ENCODE measurements at regions not wholly inside any gene's neighbourhood (a gene's known extent, or its start where the extent isn't known, plus 50 kb on each side); places are given as distances from the start of the nearest gene placed in this dataset.

GRCh38 chr16:85162478-85163277 is 50.4 kb upstream of the CIBAR2 start:
- no peak for TF ChIP-seq POLR2AphosphoS5 (IDR thresholded peaks at IDR 0.05; ENCODE audit: low read depth, low read length)
- peak; percentile 74 for TF ChIP-seq FOXP2 (optimal IDR thresholded peaks at IDR 0.05; ENCODE audit: borderline replicate concordance, extremely low read depth, extremely low read length, insufficient read depth)
- TF ChIP-seq SIN3A (IDR thresholded peaks at IDR 0.05; ENCODE audit: borderline replicate concordance, insufficient read depth, low read length), result 0 out of 2 replicates have a peak, but pooled peaks have one; percentile 57
- TF ChIP-seq REST (IDR thresholded peaks at IDR 0.05; ENCODE audit: insufficient read depth in 1 of 2, low read depth in 2 of 2, low read length in 2 of 2), result no peak
- no peak for TF ChIP-seq TAF1 (IDR thresholded peaks at IDR 0.05; ENCODE audit: borderline replicate concordance, insufficient read depth, low read length)

GRCh38 chr16:85163278-85164112 is 51.2 kb upstream of the CIBAR2 start:
- TF ChIP-seq SIN3A (IDR thresholded peaks at IDR 0.05; ENCODE audit: borderline replicate concordance, insufficient read depth, low read length) (no peak), FOXP2 (optimal IDR thresholded peaks at IDR 0.05; ENCODE audit: borderline replicate concordance, extremely low read depth, extremely low read length, insufficient read depth) (no peak), REST (IDR thresholded peaks at IDR 0.05; ENCODE audit: insufficient read depth in 1 of 2, low read depth in 2 of 2, low read length in 2 of 2) (no peak), POLR2AphosphoS5 (IDR thresholded peaks at IDR 0.05; ENCODE audit: low read depth, low read length) (no peak), TAF1 (IDR thresholded peaks at IDR 0.05; ENCODE audit: borderline replicate concordance, insufficient read depth, low read length) (no peak)

- TF ChIP-seq POLR2AphosphoS5 (IDR thresholded peaks at IDR 0.05; ENCODE audit: low read depth, low read length) (no peak), REST (IDR thresholded peaks at IDR 0.05; ENCODE audit: insufficient read depth in 1 of 2, low read depth in 2 of 2, low read length in 2 of 2) (no peak), SIN3A (IDR thresholded peaks at IDR 0.05; ENCODE audit: borderline replicate concordance, insufficient read depth, low read length) (no peak), TAF1 (IDR thresholded peaks at IDR 0.05; ENCODE audit: borderline replicate concordance, insufficient read depth, low read length) (no peak), FOXP2 (optimal IDR thresholded peaks at IDR 0.05; ENCODE audit: borderline replicate concordance, extremely low read depth, extremely low read length, insufficient read depth) (no peak)
These were observed 52.2 kb upstream of the CIBAR2 start for GRCh38 chr16:85164431-85164830.

- TF ChIP-seq SIN3A (IDR thresholded peaks at IDR 0.05; ENCODE audit: borderline replicate concordance, insufficient read depth, low read length), result no peak
- no peak for TF ChIP-seq TAF1 (IDR thresholded peaks at IDR 0.05; ENCODE audit: borderline replicate concordance, insufficient read depth, low read length)
- no peak for TF ChIP-seq REST (IDR thresholded peaks at IDR 0.05; ENCODE audit: insufficient read depth in 1 of 2, low read depth in 2 of 2, low read length in 2 of 2)
- no peak for TF ChIP-seq FOXP2 (optimal IDR thresholded peaks at IDR 0.05; ENCODE audit: borderline replicate concordance, extremely low read depth, extremely low read length, insufficient read depth)
These were observed 52.7 kb upstream of the CIBAR2 start for GRCh38 chr16:85164838-85165516.
